Naive thymus-derived CD8-positive, alpha-beta T cell (primary cell): ENCODE measurements at regions not wholly inside any gene's neighbourhood (a gene's known extent, or its start where the extent isn't known, plus 50 kb on each side); places are given as distances from the start of the nearest gene placed in this dataset.

Source experiments
- ATAC-seq, 2 donors: fragments of 150-1000 bp; cut with Tn5 transposase in 1 of 2; sonication (Bioruptor Pico), chemical (Tn5 transposase) in 1 of 2; 1 replicate in 1 of 2; 2 replicates in 1 of 2; pipeline ENCODE4 v1.10.0; 2021; ENCODE audit warnings: mild to moderate bottlenecking in 2 of 2, moderate library complexity in 2 of 2
- POLR2A ChIA-PET: fragments of 350-600 bp; sonication (Branson Sonifier 250); formaldehyde crosslinking; loops from one replicate; lab custom pipeline; 2021; ENCODE audit warnings: antibody characterized with exemption; lab: Charles Lee
- DNase-seq, 10 donors: peaks; one replicate each; pipeline versions ENCODE4 v3.0.0 to v3.0.0-alpha.2; 2020 to 2022
- H3K27ac Mint-ChIP-seq, 10 donors: one replicate each; pipeline ENCODE4 v1.8.0; 2020 to 2022; ENCODE audit warnings: mild to moderate bottlenecking in 10 of 10, mixed read lengths in 10 of 10, moderate library complexity in 4 of 10, inconsistent platforms in 1 of 10
- H3K27me3 Mint-ChIP-seq, 5 donors: one replicate each; pipeline ENCODE4 v1.8.0; 2021 to 2022; ENCODE audit warnings: mixed read lengths in 5 of 5
- H3K36me3 Mint-ChIP-seq, 3 donors: one replicate each; pipeline ENCODE4 v1.8.0; 2020 to 2022; ENCODE audit warnings: mixed read lengths in 3 of 3, mild to moderate bottlenecking in 2 of 3, inconsistent platforms in 1 of 3
- H3K4me1 Mint-ChIP-seq, 4 donors: one replicate each; pipeline ENCODE4 v1.8.0; 2021 to 2022; ENCODE audit warnings: mixed read lengths in 4 of 4
- H3K4me3 Mint-ChIP-seq, 10 donors: one replicate each; pipeline ENCODE4 v1.8.0; 2020 to 2022; ENCODE audit warnings: mild to moderate bottlenecking in 10 of 10, mixed read lengths in 10 of 10, moderate library complexity in 6 of 10, inconsistent platforms in 1 of 10
- H3K9me3 Mint-ChIP-seq, 9 donors: one replicate each; pipeline ENCODE4 v1.8.0; 2020 to 2022; ENCODE audit warnings: mixed read lengths in 9 of 9, mild to moderate bottlenecking in 3 of 9, inconsistent platforms in 1 of 9, moderate library complexity in 1 of 9

DNA sequence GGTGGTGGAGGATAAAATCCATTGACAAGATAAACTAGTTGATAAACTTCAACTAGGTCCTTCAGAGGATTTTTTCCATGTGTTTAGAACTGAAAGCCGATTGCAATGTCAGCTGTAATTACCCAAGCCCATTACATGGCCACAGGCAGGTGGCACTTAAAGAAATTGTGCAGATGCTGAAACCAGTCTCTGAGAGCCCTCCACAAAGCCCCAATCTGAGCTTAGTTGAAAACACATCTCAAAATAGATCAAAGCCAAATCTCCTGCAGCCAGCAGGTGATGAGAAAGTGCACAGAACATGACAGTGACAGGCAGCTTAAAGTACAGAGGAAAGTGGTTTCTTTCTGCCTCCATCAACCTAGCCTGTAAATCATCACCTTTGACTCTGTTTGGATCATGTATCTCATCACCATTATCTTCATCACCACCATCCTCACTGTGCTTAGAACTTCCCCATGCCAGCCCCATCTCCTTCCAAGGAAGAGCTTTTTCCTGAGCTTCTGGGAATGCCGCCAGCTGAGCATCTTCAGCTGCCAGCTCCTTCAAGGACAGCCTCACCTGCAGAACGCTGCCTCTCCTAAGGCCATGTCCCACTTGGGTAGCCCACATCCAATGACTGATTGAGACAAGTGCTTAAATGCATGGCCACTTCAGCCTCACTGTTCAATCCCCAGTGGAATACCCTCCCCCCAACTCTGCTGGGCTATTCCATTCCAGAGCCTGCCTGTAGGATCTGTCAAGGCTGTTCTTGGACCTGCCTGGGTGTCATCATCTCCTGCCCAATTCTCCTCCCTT, 219.5 kb upstream of the TMEM132C start:
- ATAC-seq, result no peak
- POLR2A ChIA-PET, result no interaction called here
- Mint-ChIP-seq H3K27me3 (peaks cover 0 to 3% (median 0%) of the 10 kb centered on the region in 5 donors), H3K4me1 (no peaks in the 10 kb centered on the region), H3K4me3 (no peak overlapping the region), H3K27ac (no peak overlapping the region), H3K36me3 (peaks cover 0 to 7% (median 2%) of the 10 kb centered on the region in 3 donors), H3K9me3 (peaks cover 0 to 24% (median 12%) of the 10 kb centered on the region in 9 donors)
- DNase-seq, result no peak

DNA sequence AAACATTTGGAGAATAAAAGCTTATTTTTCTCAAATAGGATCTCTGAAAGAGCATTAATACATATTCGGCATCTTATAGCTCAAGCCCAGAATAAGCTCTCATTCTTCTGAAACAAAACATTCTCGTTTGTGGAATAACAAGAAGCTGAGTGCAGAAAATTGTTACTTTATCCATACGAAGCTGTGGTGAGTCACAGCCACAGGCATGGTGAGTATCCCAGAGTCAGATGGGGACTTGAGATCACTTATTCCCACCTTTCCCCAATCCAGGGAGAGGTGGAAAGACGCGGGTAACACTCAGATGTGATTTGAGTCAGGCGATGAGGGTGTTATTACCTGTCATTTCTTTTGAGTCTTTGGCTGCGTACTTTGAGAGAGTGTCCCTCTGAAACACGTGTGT, 214.6 kb upstream of the TMEM132C start:
- Mint-ChIP-seq H3K4me3 (no peak overlapping the region), H3K4me1 (peaks cover 0 to 2% (median 0%) of the 10 kb centered on the region in 4 donors), H3K27ac (no peak overlapping the region), H3K36me3 (no peaks in the 10 kb centered on the region), H3K9me3 (peaks cover 0 to 11% (median 0%) of the 10 kb centered on the region in 9 donors), H3K27me3 (peaks cover 0 to 3% (median 0%) of the 10 kb centered on the region in 5 donors)
- DNase-seq, result no peak
- ATAC-seq, result no peak
- POLR2A ChIA-PET, result no interaction called here

DNA sequence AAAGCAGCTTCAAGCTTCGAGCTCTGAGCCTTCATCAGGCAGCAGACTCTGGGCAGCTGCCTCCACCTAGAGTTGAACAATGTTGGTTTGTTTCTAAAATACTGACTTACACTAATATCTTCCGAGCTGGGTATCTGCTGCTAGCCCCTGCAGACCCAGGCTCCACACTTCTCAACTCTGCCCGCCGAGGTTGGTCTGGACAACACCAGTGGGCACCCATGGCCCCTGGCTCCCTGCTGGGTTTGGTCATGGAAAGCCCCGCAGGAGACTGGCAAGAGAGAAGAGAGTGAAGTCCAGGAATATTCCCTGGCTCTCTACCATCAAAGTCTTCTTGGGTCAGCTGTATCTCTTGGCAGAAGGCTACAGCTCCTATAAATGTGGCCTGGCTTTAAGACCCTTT, 214.2 kb upstream of the TMEM132C start:
- no peaks in the 10 kb centered on the region for H3K36me3 Mint-ChIP-seq
- H3K27ac Mint-ChIP-seq, result no peak overlapping the region
- H3K27me3 Mint-ChIP-seq, result peaks cover 0 to 3% (median 0%) of the 10 kb centered on the region in 5 donors
- H3K9me3 Mint-ChIP-seq, result peaks cover 0 to 10% (median 0%) of the 10 kb centered on the region in 9 donors
- DNase-seq, result no peak
- POLR2A ChIA-PET, result no interaction called here
- ATAC-seq, result no peak
- no peak overlapping the region for H3K4me3 Mint-ChIP-seq
- peaks cover 0 to 2% (median 0%) of the 10 kb centered on the region in 4 donors for H3K4me1 Mint-ChIP-seq

DNA sequence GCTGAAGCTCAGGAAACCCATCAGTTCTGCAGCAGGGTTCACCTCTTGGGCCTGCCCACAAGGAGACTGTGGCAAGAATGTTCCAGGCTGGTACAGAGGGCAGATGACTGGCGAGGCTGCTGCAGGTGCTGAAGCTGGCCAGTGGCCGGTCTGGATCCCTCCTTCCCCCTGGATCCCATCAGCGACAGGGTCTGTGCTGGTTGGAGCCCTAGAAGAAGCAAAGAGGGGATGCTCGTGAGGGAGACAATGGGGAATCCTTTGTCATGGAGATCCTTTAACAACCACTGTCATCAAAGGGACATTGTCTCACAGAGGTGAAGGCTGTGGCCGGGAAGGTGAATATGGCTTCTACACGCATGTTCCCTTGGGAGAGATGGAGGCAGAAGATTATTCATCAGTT, 211.4 kb upstream of the TMEM132C start:
- no peaks in the 10 kb centered on the region for H3K27me3 Mint-ChIP-seq

DNA sequence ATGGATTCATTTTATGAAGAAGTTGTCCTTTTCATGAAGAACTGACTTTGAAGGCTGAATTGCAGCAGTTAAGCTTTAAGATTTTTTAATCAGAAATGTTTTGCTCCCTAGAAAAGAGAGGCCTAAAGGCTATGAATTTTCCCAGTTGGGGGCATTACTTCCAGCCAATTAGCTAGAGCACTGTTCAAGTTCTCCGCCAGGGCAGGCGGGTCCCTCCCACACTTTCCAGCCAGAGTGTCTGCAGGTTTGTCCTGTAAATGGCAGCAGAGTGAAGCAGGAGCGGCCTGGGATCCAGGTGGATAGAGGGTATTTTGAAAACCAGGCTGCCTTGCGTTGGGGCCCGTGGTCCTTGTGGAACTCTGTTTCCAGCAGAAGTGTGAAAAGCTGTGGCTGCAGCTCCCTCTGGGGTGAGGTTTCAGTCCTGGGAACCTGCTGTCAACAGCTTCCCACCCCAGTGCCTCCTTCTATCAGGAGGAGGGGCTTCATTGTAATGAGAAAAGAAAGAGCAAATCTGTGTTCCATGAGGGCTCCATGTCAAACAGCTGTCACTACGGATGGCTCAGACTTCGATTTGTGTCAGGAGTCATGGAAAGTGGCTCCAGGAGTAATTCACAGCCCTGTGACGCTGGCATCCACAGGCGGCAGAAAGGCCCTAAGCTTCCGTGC, 210.7 kb upstream of the TMEM132C start:
- H3K36me3 Mint-ChIP-seq, result no peaks in the 10 kb centered on the region
- H3K9me3 Mint-ChIP-seq, result peaks cover 0 to 5% (median 0%) of the 10 kb centered on the region in 9 donors
- no peak overlapping the region for H3K4me3 Mint-ChIP-seq
- peaks cover 0 to 2% (median 0%) of the 10 kb centered on the region in 4 donors for H3K4me1 Mint-ChIP-seq
- no peak for DNase-seq
- no peaks in the 10 kb centered on the region for H3K27me3 Mint-ChIP-seq
- POLR2A ChIA-PET, result no interaction called here
- no peak for ATAC-seq
- no peak overlapping the region for H3K27ac Mint-ChIP-seq

More for the DNA sequence above, 211.4 kb upstream of the TMEM132C start:
- DNase-seq (no peak), ATAC-seq (no peak)
- Mint-ChIP-seq H3K4me3 (no peak overlapping the region), H3K36me3 (no peaks in the 10 kb centered on the region), H3K4me1 (peaks cover 0 to 2% (median 0%) of the 10 kb centered on the region in 4 donors), H3K27ac (no peak overlapping the region), H3K9me3 (peaks cover 0 to 5% (median 0%) of the 10 kb centered on the region in 9 donors)
- POLR2A ChIA-PET, result no interaction called here

DNA sequence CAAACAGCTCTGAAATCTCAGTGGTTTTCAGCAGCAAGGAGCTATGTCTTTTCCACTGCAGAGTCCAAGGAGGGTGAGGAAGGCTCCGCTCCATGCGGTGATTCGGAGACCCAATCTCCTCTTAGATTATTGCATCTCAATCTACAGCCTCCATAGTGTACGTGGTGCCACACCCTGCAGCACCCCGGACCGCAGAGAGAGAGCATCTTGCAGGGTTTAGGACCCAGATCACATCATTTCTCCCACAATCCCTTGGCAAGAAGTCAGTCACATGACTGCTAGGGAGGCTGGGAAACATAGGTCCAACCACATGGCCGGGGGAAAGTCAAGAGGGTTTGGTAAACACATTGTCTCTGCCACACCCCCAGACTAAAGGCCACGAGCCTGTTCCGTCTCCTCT, 209.4 kb upstream of the TMEM132C start:
- no peak for ATAC-seq
- Mint-ChIP-seq H3K27me3 (no peaks in the 10 kb centered on the region), H3K4me3 (no peak overlapping the region), H3K9me3 (peaks cover 0 to 9% (median 1%) of the 10 kb centered on the region in 9 donors), H3K36me3 (no peaks in the 10 kb centered on the region), H3K27ac (no peak overlapping the region), H3K4me1 (peaks cover 0 to 2% (median 0%) of the 10 kb centered on the region in 4 donors)
- DNase-seq, result no peak
- POLR2A ChIA-PET, result no interaction called here

DNA sequence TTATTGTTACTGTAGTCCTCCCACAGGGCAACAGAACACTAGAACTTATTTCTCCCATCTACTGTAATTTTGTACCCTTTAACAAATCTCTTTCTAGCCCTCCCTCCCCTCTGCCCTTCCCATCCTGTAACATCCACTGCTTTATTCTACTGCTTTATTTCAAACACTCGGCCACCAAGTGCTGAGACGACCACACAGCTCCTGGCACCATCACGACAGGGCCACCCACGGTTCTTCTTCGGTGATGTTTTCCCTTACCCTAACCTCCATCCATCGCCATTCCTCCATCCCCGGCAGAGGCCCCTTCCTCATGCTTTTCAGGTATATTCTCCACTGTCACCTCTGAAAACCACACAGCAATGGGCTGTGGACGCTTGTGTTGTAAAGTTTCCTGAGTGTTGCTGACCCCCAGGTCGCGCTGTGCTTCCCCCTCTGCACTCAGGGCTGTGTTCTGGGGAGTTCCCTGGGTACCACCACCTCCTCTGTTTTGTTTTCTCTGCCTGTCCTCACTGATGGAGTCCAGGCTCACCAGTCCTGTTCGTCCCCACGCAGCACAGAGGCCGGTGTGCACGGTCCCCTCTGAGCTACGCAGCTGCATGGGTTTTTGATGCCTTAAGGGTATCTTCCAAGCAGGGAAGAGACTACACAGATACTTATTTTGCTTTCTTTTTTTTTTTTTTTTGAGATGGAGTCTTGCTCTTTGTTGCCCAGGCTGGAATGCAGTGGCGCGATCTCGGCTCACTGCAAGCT, 207.2 kb upstream of the TMEM132C start:
- H3K27ac Mint-ChIP-seq, result no peak overlapping the region
- H3K36me3 Mint-ChIP-seq, result peaks cover 0 to 4% (median 0%) of the 10 kb centered on the region in 3 donors
- peaks cover 0 to 2% (median 0%) of the 10 kb centered on the region in 5 donors for H3K27me3 Mint-ChIP-seq
- ATAC-seq (no peak), DNase-seq (no peak)
- H3K4me1 Mint-ChIP-seq, result peaks cover 0 to 2% (median 0%) of the 10 kb centered on the region in 4 donors
- no peak overlapping the region for H3K4me3 Mint-ChIP-seq
- peaks cover 0 to 9% (median 1%) of the 10 kb centered on the region in 9 donors for H3K9me3 Mint-ChIP-seq
- POLR2A ChIA-PET, result no interaction called here

DNA sequence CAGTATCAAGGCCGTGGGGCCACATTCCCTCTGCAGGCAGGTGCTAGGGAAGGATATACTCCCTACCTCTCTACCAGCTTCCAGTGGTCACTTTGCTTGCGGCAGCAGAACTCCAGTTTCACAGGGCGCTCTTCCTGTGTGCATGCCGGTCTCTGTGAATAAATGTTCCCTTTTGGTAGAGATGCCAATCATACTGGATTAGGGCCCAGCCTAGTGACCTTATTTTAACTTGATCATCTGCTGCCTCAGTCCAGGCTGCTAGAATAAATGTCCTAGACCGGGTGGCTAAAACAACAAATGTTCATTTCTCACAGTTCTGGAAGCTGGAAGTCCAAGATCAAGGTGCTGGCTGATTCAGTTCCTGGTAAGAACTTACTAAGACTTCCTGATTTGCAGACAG, 198.8 kb upstream of the TMEM132C start:
- DNase-seq, result no peak
- Mint-ChIP-seq H3K27me3 (peaks cover 0 to 6% (median 0%) of the 10 kb centered on the region in 5 donors), H3K4me1 (no peaks in the 10 kb centered on the region), H3K9me3 (peaks cover 0 to 9% (median 0%) of the 10 kb centered on the region in 9 donors), H3K27ac (no peak overlapping the region), H3K36me3 (peaks cover 0 to 4% (median 0%) of the 10 kb centered on the region in 3 donors), H3K4me3 (no peak overlapping the region)
- POLR2A ChIA-PET, result no interaction called here
- no peak for ATAC-seq

DNA sequence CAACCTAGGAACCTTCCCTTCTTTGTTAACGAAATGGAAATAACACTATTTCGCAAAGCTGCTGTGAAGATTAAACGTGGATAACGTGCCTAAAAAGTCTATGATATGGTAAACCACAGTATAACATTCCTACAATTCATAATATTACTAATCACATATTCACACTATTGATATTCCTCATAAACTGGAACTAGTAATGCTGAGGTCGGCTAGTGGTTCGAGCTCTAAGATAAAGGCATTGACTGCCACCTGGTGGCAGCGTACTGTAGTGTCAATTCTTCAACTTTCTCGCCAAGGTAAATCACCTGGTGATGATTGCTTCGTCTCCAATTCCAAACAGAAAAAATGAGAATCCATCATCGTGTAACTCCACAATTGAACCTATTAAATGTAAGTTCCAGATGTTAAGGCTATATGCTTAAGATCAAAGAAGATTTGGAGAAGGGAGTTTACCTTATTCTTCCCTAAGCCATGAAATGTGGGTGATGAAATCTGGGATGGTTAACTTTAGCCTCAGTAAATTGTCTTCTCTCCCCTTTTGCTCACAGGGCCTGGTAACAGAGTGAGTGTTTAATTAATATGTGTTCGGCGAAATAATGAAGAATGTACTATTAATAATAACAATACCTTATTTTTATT, 197.5 kb upstream of the TMEM132C start:
- Mint-ChIP-seq H3K27me3 (peaks cover 0 to 6% (median 0%) of the 10 kb centered on the region in 5 donors), H3K9me3 (peaks cover 0 to 9% (median 0%) of the 10 kb centered on the region in 9 donors), H3K27ac (no peak overlapping the region), H3K4me1 (no peaks in the 10 kb centered on the region), H3K36me3 (peaks cover 0 to 2% (median 0%) of the 10 kb centered on the region in 3 donors), H3K4me3 (no peak overlapping the region)
- ATAC-seq (no peak), DNase-seq (no peak)
- POLR2A ChIA-PET, result no interaction called here

DNA sequence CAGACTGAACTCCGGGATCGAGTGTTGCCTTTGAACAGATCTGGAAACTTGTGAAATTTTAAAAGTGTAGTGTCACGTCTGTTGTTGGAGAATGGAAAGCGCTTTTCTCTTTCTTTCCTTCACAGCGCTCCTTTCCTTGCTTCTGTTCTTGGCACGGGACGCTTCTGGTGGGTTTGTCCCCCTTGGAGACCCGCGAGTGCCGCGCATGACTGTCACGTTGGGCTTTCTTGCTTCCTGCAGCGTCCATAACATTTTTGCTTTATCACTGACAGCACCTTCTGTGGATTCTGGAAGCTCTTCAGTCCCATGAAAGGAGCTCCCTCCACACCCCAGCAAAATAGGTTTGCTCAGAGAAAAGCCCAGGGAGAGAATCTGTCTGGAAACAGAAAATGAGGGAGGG, 193.0 kb upstream of the TMEM132C start:
- POLR2A ChIA-PET, result no interaction called here
- ATAC-seq (no peak), DNase-seq (no peak)
- Mint-ChIP-seq H3K27ac (no peak overlapping the region), H3K4me3 (no peak overlapping the region), H3K27me3 (peaks cover 0 to 8% (median 0%) of the 10 kb centered on the region in 5 donors), H3K36me3 (peaks cover 0 to 4% (median 0%) of the 10 kb centered on the region in 3 donors), H3K4me1 (no peaks in the 10 kb centered on the region), H3K9me3 (peaks cover 0 to 13% (median 4%) of the 10 kb centered on the region in 9 donors)

DNA sequence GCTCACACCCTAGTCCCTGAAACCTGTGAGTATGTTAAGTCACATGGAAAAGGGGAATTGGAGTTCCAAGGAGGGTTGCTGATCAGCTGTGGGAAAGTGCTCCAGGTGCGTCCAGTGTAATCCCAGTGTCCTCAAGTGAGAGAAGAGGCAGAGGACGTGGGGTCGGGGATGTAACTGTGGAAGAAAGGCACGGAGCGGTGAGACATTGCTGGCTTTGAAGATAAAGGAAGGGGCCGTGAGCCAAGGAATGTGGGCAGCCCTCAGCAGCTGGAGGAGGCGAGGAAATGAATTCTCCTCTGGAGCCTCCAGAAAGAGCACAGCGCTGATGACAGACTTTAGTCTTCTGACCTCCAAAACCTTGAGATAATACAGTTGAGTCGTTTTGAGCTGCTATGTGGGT, 191.6 kb upstream of the TMEM132C start:
- no peaks in the 10 kb centered on the region for H3K4me1 Mint-ChIP-seq
- POLR2A ChIA-PET, result no interaction called here
- ATAC-seq (no peak), DNase-seq (no peak)
- no peak overlapping the region for H3K27ac Mint-ChIP-seq
- no peak overlapping the region for H3K4me3 Mint-ChIP-seq
- H3K27me3 Mint-ChIP-seq, result peaks cover 0 to 8% (median 0%) of the 10 kb centered on the region in 5 donors
- peaks cover 0 to 4% (median 0%) of the 10 kb centered on the region in 3 donors for H3K36me3 Mint-ChIP-seq
- H3K9me3 Mint-ChIP-seq, result peaks cover 0 to 13% (median 3%) of the 10 kb centered on the region in 9 donors

DNA sequence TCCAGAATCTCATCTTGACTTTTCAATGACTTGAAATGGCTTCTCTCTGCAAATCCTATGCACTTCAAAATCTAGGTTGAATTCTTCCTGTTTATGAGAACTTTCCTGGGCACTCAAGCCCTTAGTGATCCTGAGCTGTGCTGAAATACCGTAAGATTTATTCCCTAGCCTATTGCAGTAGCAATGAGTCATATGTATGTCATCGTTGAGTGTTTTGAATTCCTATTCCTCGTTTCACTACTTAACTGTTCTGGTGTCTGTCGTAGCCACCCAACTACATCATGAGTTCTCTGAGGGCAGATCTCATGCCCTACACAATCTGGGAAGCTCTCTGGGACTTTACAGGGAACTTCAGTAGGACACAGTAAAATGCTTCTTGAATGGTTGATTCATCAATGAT, 190.8 kb upstream of the TMEM132C start:
- DNase-seq (no peak), ATAC-seq (no peak)
- H3K27me3 Mint-ChIP-seq, result peaks cover 0 to 8% (median 0%) of the 10 kb centered on the region in 5 donors
- no peaks in the 10 kb centered on the region for H3K4me1 Mint-ChIP-seq
- H3K36me3 Mint-ChIP-seq, result peaks cover 0 to 4% (median 0%) of the 10 kb centered on the region in 3 donors
- H3K4me3 Mint-ChIP-seq, result no peak overlapping the region
- POLR2A ChIA-PET, result no interaction called here
- H3K27ac Mint-ChIP-seq, result no peak overlapping the region
- peaks cover 0 to 13% (median 3%) of the 10 kb centered on the region in 9 donors for H3K9me3 Mint-ChIP-seq
